AG10803 (cell line): ENCODE measurements at regions not wholly inside any gene's neighbourhood (a gene's known extent, or its start where the extent isn't known, plus 50 kb on each side); places are given as distances from the start of the nearest gene placed in this dataset.

Source experiments
- DNase-seq: peaks from one replicate; pipeline ENCODE4 v3.0.0; 2010; ENCODE audit warnings: low read depth
- H3K4me3 ChIP-seq: 2 replicates; pipeline ENCODE4 v1.5.1; 2011; ENCODE audit warnings: mild to moderate bottlenecking, low read length, control low read depth
- CTCF ChIP-seq: conservative IDR thresholded peaks from 2 replicates; pipeline ENCODE4 v1.5.1; 2011; ENCODE audit warnings: mild to moderate bottlenecking, low read length, control low read depth, inconsistent platforms

GRCh38 chr4:42205541-42205940 is 53.1 kb upstream of the BEND4 start:
- TF ChIP-seq CTCF: no peak
- no peak overlapping the region for H3K4me3 ChIP-seq
- no peak for DNase-seq

- DNase-seq: no peak
These were observed 64.2 kb upstream of the BEND4 start for GRCh38 chr4:42216664-42217063.

GRCh38 chr4:42225286-42225685 is 72.8 kb upstream of the BEND4 start:
- no peak for TF ChIP-seq CTCF
- DNase-seq: no peak
- no peak overlapping the region for H3K4me3 ChIP-seq

More at GRCh38 chr4:42216664-42217063, 64.2 kb upstream of the BEND4 start:
- no peak for TF ChIP-seq CTCF
- no peak overlapping the region for H3K4me3 ChIP-seq

GRCh38 chr4:42234817-42235216 is 82.4 kb upstream of the BEND4 start:
- H3K4me3 ChIP-seq: no peak overlapping the region
- no peak for DNase-seq
- TF ChIP-seq CTCF: no peak

GRCh38 chr4:42235304-42236021 is 83.0 kb upstream of the BEND4 start:
- no peak for DNase-seq
- no peak overlapping the region for H3K4me3 ChIP-seq
- no peak for TF ChIP-seq CTCF

- no peak for DNase-seq
- TF ChIP-seq CTCF: no peak
- no peak overlapping the region for H3K4me3 ChIP-seq
These were observed 84.6 kb upstream of the BEND4 start for GRCh38 chr4:42237010-42237409.

- no peak for TF ChIP-seq CTCF
- no peak for DNase-seq
- no peak overlapping the region for H3K4me3 ChIP-seq
These were observed 85.0 kb upstream of the BEND4 start for GRCh38 chr4:42237451-42237850.
